ENCODE measurements at regions not wholly inside any gene's neighbourhood (a gene's known extent, or its start where the extent isn't known, plus 50 kb on each side); places are given as distances from the start of the nearest gene placed in this dataset.

DNA sequence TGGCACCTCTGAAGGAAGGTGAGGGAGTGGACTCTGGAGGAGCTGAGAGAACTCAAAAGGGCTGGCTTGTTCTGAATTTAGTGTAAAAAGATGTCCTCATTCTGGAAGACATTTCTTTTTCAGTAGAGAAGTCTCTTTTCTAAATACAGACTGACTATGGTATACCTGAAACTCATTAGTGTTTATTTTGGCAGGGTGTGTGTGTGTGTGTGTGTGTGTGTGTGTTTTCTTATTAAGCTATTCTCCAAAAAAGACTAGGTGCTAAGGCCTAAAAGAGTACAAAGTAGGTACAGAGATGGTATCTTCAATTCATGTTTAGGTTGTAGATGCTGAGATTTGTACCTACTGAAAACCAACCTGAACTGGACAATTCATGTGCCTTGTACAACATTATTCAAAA is 196.4 kb downstream of the SPRY2 start (continued):
- TF ChIP-seq ELF1 (IDR thresholded peaks at IDR 0.05; ENCODE audit: borderline replicate concordance, low read depth): no peak
- no peak for TF ChIP-seq EZH2 (IDR thresholded peaks at IDR 0.05)

DNA sequence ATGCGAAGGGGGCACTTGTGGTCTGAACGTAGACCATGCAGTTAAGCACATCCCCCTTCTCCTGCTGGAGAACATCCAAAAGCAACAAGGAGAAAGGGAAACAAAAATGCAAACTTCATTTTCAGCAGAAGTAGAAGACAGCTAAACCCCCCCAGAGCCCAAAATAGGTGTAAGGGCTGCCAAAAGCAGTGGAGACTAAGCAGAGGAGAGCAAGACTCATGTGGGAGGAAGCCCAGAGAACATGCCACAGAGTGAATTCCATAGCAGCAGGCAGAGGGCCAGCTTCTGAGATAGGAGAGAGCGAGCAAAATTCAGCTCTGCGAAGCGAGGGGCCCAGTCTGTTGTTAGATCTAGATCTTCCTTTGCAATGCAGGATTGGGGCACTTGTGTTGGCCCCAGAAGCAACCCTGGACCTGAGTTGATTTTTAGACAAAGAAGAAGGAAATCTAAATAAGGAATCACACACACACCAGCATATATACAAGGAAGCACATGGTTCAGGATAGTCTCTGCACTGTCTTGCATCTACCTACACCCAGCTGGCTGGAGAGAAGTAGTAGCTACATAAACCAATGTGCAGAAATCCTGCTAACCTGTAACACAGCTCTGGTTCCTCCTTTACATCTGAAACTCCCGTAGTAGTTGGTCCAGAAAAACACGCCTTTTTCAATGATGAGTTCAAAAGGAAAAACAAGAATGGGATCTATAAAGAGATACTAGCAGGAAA is 199.6 kb downstream of the SPRY2 start:
- ChIA-PET POLR2A (no interaction called here), CTCF (no interaction called here), RAD21 (ENCODE audit: low non-redundant PET in 1 of 2, low total read pairs in 2 of 2, uncharacterized antibody in 2 of 2, unreplicated experiment in 2 of 2) (no interaction called here)
- Histone ChIP-seq H4K20me1 (ENCODE audit: insufficient read depth) (no peaks in the 10 kb centered on the region), H3K79me2 (ENCODE audit: insufficient read depth, low read length) (no peaks in the 10 kb centered on the region), H3K27ac (ENCODE audit: low read depth, low read length) (no peak overlapping the region), H3K4me1 (ENCODE audit: control insufficient read depth in 1 of 2, insufficient read depth in 2 of 2, low read length in 2 of 2) (no peaks in the 10 kb centered on the region), H3K4me2 (ENCODE audit: low read length) (no peak overlapping the region), H3K36me3 (ENCODE audit: control insufficient read depth in 1 of 2, insufficient read depth in 2 of 2, low read length in 2 of 2) (no peaks in the 10 kb centered on the region), H3K9me3 (ENCODE audit: control insufficient read depth in 1 of 2, insufficient read depth in 1 of 2, low read depth in 1 of 2, low read length in 2 of 2) (no peaks in the 10 kb centered on the region), H3K4me3 (replicated peaks in 1 of 2; ENCODE audit: low read depth in 1 of 2, low read length in 2 of 2) (no peak overlapping the region), H3K9ac (ENCODE audit: low read length) (no peak overlapping the region), H3K9me2 (ENCODE audit: insufficient read depth) (no peaks in the 10 kb centered on the region), H2AFZ (ENCODE audit: low read depth, low read length, poor library complexity, severe bottlenecking) (no peak overlapping the region), H3K27me3 (ENCODE audit: insufficient read depth, low read length) (no peaks in the 10 kb centered on the region)
- no peak for DNase-seq (ENCODE audit: low read depth, low spot score)
- intact Hi-C loops (cut with micrococcal nuclease): no loop called here
- no peak for TF ChIP-seq EGR1 (IDR thresholded peaks at IDR 0.05; ENCODE audit: low read depth)
- TF ChIP-seq, protein P1, sequence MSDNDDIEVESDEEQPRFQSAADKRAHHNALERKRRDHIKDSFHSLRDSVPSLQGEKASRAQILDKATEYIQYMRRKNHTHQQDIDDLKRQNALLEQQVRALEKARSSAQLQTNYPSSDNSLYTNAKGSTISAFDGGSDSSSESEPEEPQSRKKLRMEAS (IDR thresholded peaks at IDR 0.05): no peak
- TF ChIP-seq, protein P2, sequence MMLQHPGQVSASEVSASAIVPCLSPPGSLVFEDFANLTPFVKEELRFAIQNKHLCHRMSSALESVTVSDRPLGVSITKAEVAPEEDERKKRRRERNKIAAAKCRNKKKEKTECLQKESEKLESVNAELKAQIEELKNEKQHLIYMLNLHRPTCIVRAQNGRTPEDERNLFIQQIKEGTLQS (IDR thresholded peaks at IDR 0.05): no peak
- no peak for TF ChIP-seq ZNF274 (IDR thresholded peaks at IDR 0.05; ENCODE audit: low read depth, low read length)
- TF ChIP-seq, protein P3, sequence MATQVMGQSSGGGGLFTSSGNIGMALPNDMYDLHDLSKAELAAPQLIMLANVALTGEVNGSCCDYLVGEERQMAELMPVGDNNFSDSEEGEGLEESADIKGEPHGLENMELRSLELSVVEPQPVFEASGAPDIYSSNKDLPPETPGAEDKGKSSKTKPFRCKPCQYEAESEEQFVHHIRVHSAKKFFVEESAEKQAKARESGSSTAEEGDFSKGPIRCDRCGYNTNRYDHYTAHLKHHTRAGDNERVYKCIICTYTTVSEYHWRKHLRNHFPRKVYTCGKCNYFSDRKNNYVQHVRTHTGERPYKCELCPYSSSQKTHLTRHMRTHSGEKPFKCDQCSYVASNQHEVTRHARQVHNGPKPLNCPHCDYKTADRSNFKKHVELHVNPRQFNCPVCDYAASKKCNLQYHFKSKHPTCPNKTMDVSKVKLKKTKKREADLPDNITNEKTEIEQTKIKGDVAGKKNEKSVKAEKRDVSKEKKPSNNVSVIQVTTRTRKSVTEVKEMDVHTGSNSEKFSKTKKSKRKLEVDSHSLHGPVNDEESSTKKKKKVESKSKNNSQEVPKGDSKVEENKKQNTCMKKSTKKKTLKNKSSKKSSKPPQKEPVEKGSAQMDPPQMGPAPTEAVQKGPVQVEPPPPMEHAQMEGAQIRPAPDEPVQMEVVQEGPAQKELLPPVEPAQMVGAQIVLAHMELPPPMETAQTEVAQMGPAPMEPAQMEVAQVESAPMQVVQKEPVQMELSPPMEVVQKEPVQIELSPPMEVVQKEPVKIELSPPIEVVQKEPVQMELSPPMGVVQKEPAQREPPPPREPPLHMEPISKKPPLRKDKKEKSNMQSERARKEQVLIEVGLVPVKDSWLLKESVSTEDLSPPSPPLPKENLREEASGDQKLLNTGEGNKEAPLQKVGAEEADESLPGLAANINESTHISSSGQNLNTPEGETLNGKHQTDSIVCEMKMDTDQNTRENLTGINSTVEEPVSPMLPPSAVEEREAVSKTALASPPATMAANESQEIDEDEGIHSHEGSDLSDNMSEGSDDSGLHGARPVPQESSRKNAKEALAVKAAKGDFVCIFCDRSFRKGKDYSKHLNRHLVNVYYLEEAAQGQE (IDR thresholded peaks at IDR 0.05; ENCODE audit: low read depth): no peak
- TF ChIP-seq SIN3A (IDR thresholded peaks at IDR 0.05; ENCODE audit: low read depth): no peak
- no peak for TF ChIP-seq YY1 (IDR thresholded peaks at IDR 0.05; ENCODE audit: extremely low read depth, insufficient replicate concordance, low read depth, low read length)
- no peak for TF ChIP-seq TCF7L2 (IDR thresholded peaks at IDR 0.05; ENCODE audit: borderline replicate concordance, extremely low read depth, insufficient read depth, insufficient read length)
- no peak for TF ChIP-seq SP1 (IDR thresholded peaks at IDR 0.05; ENCODE audit: low read depth)
- no peak for TF ChIP-seq POLR2A (IDR thresholded peaks at IDR 0.05; ENCODE audit: borderline replicate concordance, extremely low read depth, insufficient read depth, insufficient read length)
- TF ChIP-seq, protein P4, sequence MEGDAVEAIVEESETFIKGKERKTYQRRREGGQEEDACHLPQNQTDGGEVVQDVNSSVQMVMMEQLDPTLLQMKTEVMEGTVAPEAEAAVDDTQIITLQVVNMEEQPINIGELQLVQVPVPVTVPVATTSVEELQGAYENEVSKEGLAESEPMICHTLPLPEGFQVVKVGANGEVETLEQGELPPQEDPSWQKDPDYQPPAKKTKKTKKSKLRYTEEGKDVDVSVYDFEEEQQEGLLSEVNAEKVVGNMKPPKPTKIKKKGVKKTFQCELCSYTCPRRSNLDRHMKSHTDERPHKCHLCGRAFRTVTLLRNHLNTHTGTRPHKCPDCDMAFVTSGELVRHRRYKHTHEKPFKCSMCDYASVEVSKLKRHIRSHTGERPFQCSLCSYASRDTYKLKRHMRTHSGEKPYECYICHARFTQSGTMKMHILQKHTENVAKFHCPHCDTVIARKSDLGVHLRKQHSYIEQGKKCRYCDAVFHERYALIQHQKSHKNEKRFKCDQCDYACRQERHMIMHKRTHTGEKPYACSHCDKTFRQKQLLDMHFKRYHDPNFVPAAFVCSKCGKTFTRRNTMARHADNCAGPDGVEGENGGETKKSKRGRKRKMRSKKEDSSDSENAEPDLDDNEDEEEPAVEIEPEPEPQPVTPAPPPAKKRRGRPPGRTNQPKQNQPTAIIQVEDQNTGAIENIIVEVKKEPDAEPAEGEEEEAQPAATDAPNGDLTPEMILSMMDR (IDR thresholded peaks at IDR 0.05 in 2 of 3, conservative IDR thresholded peaks at IDR 0.05 in 1 of 3; ENCODE audit: borderline replicate concordance in 1 of 3, insufficient read depth in 1 of 3, low read depth in 2 of 3, low read length in 2 of 3): no peak
- TF ChIP-seq POLR2AphosphoS5 (IDR thresholded peaks at IDR 0.05; ENCODE audit: low read depth, low read length): no peak
- no peak for TF ChIP-seq ZFX (IDR thresholded peaks at IDR 0.05)
- no peak for TF ChIP-seq ELF1 (IDR thresholded peaks at IDR 0.05; ENCODE audit: borderline replicate concordance, low read depth)
- no peak for TF ChIP-seq SRF (IDR thresholded peaks at IDR 0.05; ENCODE audit: low read depth)
- BruUV-seq (replicated peaks): no TSS peak
- no peak for ATAC-seq
